ENCODE measurements at regions not wholly inside any gene's neighbourhood (a gene's known extent, or its start where the extent isn't known, plus 50 kb on each side); places are given as distances from the start of the nearest gene placed in this dataset.

DNA sequence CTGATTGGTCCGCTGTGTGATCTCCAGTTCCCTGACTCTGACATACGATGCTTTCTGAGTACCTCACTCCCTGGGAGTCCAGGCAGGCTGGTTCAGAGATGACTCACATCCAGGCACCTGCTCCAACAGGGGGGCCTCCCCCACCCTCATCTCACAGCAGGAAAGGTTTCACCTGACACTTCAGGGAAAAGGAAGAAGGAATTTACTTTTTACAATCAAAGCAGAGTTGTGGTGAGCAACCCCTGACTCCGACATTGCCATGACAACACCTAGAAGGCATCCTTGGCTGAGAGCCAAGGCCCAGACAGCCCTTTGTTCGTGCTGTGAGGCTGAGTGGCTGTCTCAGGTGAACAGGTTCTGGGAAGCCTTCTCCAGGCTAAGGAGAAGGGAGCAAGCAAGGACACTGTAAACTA lies 164.6 kb upstream of the GJB5 start (continued):
- TF ChIP-seq, protein P1, sequence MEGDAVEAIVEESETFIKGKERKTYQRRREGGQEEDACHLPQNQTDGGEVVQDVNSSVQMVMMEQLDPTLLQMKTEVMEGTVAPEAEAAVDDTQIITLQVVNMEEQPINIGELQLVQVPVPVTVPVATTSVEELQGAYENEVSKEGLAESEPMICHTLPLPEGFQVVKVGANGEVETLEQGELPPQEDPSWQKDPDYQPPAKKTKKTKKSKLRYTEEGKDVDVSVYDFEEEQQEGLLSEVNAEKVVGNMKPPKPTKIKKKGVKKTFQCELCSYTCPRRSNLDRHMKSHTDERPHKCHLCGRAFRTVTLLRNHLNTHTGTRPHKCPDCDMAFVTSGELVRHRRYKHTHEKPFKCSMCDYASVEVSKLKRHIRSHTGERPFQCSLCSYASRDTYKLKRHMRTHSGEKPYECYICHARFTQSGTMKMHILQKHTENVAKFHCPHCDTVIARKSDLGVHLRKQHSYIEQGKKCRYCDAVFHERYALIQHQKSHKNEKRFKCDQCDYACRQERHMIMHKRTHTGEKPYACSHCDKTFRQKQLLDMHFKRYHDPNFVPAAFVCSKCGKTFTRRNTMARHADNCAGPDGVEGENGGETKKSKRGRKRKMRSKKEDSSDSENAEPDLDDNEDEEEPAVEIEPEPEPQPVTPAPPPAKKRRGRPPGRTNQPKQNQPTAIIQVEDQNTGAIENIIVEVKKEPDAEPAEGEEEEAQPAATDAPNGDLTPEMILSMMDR (IDR thresholded peaks at IDR 0.05 in 2 of 3, conservative IDR thresholded peaks at IDR 0.05 in 1 of 3; ENCODE audit: borderline replicate concordance in 1 of 3, insufficient read depth in 1 of 3, low read depth in 2 of 3, low read length in 2 of 3): no peak
- TF ChIP-seq, protein P2, sequence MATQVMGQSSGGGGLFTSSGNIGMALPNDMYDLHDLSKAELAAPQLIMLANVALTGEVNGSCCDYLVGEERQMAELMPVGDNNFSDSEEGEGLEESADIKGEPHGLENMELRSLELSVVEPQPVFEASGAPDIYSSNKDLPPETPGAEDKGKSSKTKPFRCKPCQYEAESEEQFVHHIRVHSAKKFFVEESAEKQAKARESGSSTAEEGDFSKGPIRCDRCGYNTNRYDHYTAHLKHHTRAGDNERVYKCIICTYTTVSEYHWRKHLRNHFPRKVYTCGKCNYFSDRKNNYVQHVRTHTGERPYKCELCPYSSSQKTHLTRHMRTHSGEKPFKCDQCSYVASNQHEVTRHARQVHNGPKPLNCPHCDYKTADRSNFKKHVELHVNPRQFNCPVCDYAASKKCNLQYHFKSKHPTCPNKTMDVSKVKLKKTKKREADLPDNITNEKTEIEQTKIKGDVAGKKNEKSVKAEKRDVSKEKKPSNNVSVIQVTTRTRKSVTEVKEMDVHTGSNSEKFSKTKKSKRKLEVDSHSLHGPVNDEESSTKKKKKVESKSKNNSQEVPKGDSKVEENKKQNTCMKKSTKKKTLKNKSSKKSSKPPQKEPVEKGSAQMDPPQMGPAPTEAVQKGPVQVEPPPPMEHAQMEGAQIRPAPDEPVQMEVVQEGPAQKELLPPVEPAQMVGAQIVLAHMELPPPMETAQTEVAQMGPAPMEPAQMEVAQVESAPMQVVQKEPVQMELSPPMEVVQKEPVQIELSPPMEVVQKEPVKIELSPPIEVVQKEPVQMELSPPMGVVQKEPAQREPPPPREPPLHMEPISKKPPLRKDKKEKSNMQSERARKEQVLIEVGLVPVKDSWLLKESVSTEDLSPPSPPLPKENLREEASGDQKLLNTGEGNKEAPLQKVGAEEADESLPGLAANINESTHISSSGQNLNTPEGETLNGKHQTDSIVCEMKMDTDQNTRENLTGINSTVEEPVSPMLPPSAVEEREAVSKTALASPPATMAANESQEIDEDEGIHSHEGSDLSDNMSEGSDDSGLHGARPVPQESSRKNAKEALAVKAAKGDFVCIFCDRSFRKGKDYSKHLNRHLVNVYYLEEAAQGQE (IDR thresholded peaks at IDR 0.05; ENCODE audit: low read depth): no peak
- TF ChIP-seq FOSL1 (IDR thresholded peaks at IDR 0.05; ENCODE audit: low read depth) (peak; percentile 32), EZH2 (IDR thresholded peaks at IDR 0.05) (no peak), YY1 (IDR thresholded peaks at IDR 0.05; ENCODE audit: extremely low read depth, insufficient replicate concordance, low read depth, low read length) (no peak)

DNA sequence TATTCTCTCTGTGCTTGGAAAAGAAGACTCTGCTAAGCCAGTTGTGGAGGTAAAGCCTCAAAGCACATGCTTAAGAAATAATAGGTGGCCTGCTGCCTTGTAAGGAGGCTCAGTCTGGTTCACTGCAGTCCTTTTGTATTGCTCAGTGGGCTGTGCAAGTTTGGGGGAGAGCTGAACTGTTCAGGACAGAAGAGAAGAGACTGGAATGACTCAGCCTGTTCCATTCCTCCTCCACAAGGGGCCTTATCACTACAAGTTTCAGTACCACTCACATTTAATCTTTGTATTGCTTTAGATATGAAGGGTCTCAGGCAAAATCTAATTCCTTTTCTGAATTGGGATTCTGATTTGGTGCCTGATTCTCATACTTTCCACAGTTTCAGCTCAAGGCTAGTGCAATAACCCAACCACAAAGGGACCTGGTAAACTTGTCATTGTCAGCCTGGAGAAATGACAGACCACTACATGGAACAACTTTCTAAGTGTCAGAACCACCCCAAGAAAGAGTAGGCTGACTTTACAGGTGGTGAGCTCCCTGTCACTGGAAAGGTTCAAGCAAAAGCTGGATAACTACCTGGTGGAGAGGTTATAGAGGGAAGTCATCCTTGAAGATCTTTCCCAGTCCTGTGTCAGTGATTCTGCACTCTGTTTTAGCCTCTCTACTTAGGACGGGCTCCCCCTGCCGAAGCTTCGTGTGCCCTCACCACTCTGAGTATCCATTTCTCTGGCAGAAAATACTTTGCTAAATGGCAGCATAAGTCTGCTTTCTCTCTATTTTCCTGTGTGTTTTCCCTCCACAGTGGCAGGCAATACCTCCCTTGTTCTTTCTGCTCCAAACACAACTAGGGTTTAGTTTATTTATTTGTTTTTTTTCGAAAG lies 162.9 kb upstream of the GJB5 start:
- DNase-seq (ENCODE audit: low read depth, low spot score): no peak
- Histone ChIP-seq H3K36me3 (ENCODE audit: control insufficient read depth in 1 of 2, insufficient read depth in 2 of 2, low read length in 2 of 2) (no peaks in the 10 kb centered on the region), H3K27me3 (ENCODE audit: insufficient read depth, low read length) (peaks cover 27% of the 10 kb centered on the region; the same call in 1 of the 2 replicates), H3K9ac (ENCODE audit: low read length) (no peak overlapping the region), H3K4me1 (ENCODE audit: control insufficient read depth in 1 of 2, insufficient read depth in 2 of 2, low read length in 2 of 2) (no peaks in the 10 kb centered on the region), H3K4me3 (replicated peaks in 1 of 2; ENCODE audit: low read depth in 1 of 2, low read length in 2 of 2) (no peak overlapping the region), H2AFZ (ENCODE audit: low read depth, low read length, poor library complexity, severe bottlenecking) (no peak overlapping the region), H3K4me2 (ENCODE audit: low read length) (no peak overlapping the region), H3K79me2 (ENCODE audit: insufficient read depth, low read length) (no peaks in the 10 kb centered on the region), H3K9me2 (ENCODE audit: insufficient read depth) (no peaks in the 10 kb centered on the region), H3K9me3 (ENCODE audit: control insufficient read depth in 1 of 2, insufficient read depth in 1 of 2, low read depth in 1 of 2, low read length in 2 of 2) (no peaks in the 10 kb centered on the region), H4K20me1 (ENCODE audit: insufficient read depth) (no peaks in the 10 kb centered on the region), H3K27ac (ENCODE audit: low read depth, low read length) (no peak overlapping the region)
- intact Hi-C loops (cut with micrococcal nuclease): loop anchor here (10.0 kb wide), 1 partner anchor 857 kb away; no protein-coding TSS in a partner anchor
- ATAC-seq: peak; percentile 61
- ChIA-PET RAD21 (ENCODE audit: low non-redundant PET in 1 of 2, low total read pairs in 2 of 2, uncharacterized antibody in 2 of 2, unreplicated experiment in 2 of 2) (no interaction called here), POLR2A (no interaction called here), CTCF (no interaction called here)
- BruUV-seq (replicated peaks): no TSS peak
- TF ChIP-seq SRF (IDR thresholded peaks at IDR 0.05; ENCODE audit: low read depth): no peak
- TF ChIP-seq, protein P1 (IDR thresholded peaks at IDR 0.05 in 2 of 3, conservative IDR thresholded peaks at IDR 0.05 in 1 of 3; ENCODE audit: borderline replicate concordance in 1 of 3, insufficient read depth in 1 of 3, low read depth in 2 of 3, low read length in 2 of 3): 0 out of 6 replicates have a peak, but pooled peaks have one; percentile 12 to 21 (median 12)

Data from HCT116 (cell line).